ENCODE measurements at regions not wholly inside any gene's neighbourhood (a gene's known extent, or its start where the extent isn't known, plus 50 kb on each side); places are given as distances from the start of the nearest gene placed in this dataset.
A peak's percentile ranks its signal among the peaks of the same experiment; 100 is the strongest.

DNA sequence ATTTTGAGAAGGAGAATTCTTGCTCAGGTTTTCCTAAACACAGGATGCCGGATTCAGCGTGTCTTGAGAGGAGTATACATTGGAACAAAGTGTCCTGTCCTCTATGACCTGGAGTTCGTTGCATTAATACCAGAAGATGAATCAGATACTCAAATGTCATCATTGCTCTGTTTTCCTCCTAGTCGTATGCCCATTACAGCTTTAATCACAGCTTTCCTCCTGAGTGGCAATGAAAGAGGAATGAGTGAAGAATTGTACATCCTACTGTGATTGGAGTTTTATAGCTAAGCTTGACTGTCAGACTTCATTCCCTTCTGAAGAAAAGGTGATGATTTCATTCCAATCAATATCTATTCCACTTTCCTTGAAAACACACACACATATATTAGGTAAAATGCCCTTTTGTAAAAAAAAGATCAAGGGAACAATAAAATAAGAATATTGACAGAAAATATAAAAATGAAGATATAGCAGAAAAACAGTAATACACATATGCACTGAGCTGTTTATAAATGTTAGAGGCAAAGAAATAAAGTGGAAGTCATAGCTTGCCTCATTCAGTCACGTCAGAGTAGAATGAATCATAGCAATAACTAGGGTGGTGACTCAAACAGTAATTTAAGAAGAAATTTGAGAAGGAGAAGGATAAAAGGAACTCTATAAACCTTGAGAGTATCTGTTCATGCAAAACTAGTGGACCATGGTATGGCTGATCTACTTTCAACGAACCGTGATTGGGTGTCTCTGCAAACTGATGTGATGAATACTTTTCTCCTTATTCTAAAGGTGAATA, 501.5 kb downstream of the SUCLA2 start:
- DNase-seq: peak; percentile 56

DNA sequence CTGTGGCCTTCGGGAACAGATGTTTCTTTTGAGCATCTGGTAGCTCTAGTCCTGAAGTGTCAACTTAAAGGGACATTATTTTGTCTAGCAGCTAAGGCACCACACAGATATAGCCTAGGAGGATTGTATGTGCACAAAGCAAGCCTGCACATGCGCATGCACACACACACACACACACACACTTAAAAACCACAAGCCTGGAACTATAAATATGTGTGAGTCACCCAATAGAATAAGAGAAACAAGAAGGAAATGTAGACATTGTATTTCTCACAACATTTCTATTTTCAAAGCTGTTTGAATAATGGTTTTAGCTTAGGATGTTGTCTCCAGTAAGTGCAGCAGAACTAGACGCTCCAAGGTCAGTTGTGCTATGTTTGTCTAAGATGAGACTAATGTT, 516.5 kb downstream of the SUCLA2 start:
- DNase-seq: no peak

DNA sequence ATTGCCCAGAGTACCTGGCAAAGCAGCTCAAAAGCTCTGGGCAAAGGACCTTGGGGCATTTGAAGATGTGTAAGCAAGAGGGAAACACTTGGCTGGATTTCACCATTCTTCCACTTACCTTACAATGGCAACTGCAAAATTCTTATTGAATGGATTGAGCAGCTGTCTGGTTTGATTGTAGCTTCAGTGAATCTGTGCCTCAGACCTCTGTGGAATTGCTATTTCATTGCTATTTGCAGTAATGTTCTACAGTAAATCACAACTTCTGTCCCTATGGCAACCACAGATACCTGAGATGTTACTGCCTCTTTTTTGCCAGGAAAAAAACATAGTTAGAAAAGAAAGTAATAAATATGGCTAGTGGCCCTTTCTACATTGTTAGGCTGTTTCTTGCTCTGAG, 519.5 kb downstream of the SUCLA2 start:
- no peak for DNase-seq

DNA sequence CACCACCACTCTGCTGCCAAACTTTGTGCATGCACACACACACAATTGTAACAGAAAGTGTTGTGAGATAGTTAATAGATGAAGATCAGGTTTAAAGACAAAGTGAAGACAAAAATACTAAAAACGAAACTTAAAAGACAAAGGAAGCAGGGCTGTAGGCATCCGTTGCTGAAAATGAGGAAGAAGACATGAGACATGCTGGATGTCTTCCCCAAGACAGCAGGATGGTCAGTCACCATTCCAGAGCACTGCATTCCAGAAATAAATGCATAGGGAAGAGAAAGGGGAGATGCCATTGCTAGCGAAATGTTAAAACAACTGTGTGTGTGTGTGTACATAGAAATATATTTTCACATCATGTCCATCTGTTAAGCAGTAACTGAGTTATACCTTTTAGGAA, 520.1 kb downstream of the SUCLA2 start:
- no peak for DNase-seq

- DNase-seq: peak; percentile 1
These were observed 521.0 kb downstream of the SUCLA2 start for GRCh38 chr13:47480121-47480520.

DNA sequence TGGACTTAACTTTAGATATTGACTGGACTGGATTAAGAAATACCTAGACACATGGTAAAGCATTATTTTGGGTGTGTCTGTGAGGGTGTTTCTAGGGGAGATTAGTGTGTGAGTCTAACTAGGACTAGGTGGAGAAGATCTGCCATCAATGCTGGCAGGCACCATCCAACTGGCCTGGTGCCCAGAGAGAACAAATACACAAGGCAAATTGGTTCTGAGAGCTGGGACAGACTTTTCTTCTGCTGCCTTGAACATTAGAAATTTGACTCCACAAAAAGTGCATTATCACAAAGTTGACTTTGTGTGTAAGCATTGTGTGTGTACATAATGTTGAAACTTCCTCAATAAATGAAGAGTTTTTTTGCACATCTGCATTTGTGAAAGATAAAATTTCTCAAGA, 522.1 kb downstream of the SUCLA2 start:
- no peak for DNase-seq

DNA sequence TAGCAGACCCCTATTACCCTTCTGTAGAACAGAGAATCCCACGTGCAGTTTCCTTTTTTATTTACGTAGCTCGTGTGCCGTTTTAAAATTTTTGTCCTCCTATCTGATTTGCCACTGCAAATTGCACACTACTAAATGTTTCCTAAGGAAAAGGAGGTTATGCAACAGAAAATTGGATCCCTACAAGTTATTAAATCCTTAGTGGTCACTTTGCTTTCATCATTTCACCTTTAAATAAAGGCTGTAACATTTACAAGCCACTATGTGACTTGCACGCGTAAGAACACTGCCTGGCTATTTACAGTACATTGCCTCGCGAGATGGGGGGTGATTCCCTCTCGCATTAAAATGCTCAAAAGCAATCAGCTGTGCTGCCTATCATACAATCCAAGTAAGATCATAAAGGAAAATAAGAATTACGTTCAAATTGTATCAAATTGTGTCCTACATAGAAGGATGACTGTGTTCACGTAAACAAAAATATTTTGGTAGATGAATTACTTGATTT, 525.6 kb downstream of the SUCLA2 start:
- DNase-seq: no peak

DNA sequence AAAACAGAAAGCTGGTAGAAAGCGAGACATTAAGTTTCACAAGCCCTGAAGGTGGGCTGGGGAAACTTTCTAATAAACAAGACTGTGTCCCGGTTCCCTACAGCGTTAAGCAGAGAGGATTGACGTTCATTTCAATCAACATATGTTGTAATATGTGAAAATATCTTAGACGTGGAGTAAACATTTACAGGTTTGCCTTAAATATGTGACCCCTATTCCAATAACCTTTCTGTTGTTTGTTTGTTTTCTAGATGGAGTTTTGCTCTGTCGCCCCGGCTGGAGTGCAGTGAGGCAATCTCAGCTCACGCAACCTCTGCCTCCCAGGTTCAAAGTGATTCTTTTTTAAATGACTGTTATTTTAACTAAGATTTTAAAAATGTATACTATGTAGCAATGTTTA, 526.2 kb downstream of the SUCLA2 start:
- DNase-seq: no peak

- no peak for DNase-seq
These were observed 526.7 kb downstream of the SUCLA2 start for GRCh38 chr13:47474326-47474725.

DNA sequence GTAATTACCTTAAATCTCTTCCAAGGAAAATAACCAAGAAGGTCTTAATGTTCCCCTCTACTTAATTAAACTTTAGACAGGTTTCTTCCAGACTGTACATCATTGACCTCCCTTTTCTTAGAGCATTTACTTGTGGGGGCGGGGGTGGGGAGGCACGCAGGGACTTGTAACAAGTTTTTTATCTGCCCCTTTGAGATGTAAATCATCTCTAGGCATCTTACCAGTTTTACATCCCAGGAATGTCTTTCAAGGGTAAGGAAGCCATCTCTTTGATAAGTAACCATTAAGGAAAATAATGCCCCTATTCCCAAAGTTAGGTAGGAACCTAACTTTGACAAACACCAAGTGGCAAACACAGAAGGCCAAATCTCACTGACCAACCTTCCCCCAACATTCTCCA, 528.6 kb downstream of the SUCLA2 start:
- no peak for DNase-seq

- DNase-seq: no peak
These were observed 537.3 kb downstream of the SUCLA2 start for GRCh38 chr13:47463726-47464125.

- DNase-seq: no peak
These were observed 538.1 kb downstream of the SUCLA2 start for GRCh38 chr13:47463002-47463401.

- no peak for DNase-seq
These were observed 539.3 kb downstream of the SUCLA2 start for GRCh38 chr13:47461816-47462215.

DNA sequence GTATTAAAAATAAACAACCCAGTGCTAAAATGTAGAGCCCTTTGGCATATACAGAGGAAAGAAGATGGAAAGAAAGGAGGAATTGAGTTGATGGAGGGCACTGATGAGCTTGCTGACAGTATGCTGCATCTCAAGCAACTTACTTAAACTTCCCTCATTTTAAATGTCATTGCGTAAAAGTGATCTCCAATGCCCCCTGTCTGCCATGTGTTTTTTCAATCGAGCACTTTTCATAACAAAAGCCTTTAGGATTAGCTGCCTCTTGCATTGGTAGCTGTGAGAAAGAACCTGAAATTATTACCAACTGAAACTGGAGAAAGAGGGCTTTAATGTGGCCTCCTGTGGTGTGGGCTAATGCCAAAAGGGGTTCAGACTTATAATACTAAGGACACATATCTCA, 541.6 kb downstream of the SUCLA2 start:
- no peak for DNase-seq

DNA sequence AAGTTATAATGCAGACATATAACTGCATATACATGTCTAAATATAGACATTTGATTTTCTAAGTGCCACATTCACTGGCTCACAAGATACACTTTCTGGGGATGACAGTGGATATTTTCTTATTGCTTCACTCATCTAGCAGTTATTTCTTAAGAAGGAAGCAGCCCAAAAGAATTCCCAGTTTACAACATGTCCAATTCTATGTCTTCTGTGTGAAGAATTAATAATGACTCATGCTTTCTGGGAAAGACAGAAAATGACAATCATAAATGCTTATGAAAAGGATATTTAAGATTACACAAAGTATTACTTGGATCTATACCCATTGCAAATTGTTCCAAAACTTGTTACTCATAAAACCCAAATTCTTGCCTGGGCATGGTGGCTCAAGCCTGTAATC, 543.4 kb downstream of the SUCLA2 start:
- DNase-seq: no peak

GRCh38 chr13:47455626-47456025, 545.4 kb downstream of the SUCLA2 start:
- no peak for DNase-seq

- DNase-seq: no peak
These were observed 546.1 kb downstream of the SUCLA2 start for GRCh38 chr13:47454986-47455385.

DNA sequence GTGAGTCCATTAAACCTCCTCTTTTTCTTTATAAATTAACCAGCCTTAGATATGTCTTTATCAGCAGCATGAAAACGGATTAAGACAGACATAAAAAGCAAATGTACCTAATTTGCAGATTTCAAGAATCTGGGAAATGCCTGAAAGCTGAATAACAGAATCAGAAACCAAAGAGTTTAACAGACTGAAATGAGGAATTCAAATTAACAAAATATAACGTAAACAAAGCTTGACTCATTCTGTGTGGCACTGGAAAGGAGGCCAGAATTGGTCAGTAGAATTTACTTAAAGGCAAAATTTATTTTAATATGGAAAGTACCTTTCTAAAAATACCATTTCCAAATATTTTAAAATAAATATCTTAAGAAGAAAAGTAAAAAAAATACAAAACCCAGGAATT, 540.6 kb upstream of the HTR2A start:
- DNase-seq: no peak

GRCh38 chr13:47433461-47434005, 536.7 kb upstream of the HTR2A start:
- DNase-seq: no peak

DNA sequence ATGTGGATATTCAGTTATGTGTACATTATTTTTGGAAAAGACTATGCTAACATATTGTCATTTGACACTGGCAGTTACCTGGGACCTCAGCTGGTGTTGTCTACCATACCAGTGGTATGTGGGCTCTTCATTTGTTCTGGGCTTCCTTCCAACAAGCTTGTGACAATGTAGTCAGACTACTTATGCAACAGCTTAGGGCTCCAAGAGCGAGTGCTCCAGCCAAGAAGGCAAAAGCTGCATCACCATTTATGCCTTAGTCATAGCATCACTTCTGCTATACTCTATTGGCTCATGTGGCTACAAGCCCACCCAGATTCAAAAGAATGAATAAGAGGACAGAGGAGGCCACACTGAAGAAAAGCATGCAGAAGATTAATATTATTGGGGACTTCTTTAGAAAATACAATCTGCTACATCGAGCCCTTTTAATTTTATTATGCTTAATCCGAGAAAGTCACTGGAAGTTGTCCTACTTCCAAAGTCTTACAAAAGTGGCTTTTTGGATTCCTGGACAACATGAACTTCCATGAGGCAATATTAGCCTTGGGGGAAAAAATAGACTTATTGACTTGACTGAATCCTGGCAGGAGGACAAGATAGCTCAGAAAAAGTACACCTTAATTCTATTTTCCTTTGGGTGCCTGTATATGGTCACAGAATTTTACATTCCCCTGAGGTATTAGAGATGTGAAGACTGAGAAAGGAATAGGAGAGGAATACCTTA, 529.4 kb upstream of the HTR2A start:
- DNase-seq: no peak

DNA sequence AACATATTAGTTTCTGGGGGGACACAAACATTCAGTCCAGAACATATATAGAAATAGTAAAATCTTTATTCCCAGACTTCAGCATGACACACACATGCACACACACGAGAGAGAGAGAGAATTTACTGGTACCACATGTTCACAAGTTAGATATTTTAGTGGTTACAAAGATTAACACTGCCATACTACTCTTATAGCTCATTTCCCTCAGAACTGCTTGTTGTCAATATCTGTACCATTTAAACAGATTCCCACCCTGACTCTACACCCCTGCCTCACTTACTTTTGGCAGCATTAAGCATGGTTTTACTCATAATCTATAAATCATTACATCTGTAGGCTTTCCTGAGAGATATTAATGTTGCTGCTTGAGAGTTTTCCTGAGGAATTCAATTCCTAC, 524.7 kb upstream of the HTR2A start:
- no peak for DNase-seq

- no peak for DNase-seq
These were observed 523.7 kb upstream of the HTR2A start for GRCh38 chr13:47420568-47420967.

GRCh38 chr13:47420020-47420419, 523.2 kb upstream of the HTR2A start:
- no peak for DNase-seq

Data from amniotic stem cell (primary cell).